CD4-positive, alpha-beta memory T cell (primary cell): ENCODE measurements at regions not wholly inside any gene's neighbourhood (a gene's known extent, or its start where the extent isn't known, plus 50 kb on each side); places are given as distances from the start of the nearest gene placed in this dataset.
"Not testable (repeated sequence)": the region's sequence is repeated elsewhere in the genome, so short reads cannot be mapped to it uniquely, and the experiment has no call there.

Experiments
- CTCF ChIA-PET: fragments of 350-600 bp; sonication (Branson Sonifier 250); formaldehyde crosslinking; loops from one replicate; lab custom pipeline; 2021; ENCODE audit warnings: inconsistent platforms; ENCODE audit not compliant: partially characterized antibody; lab: Charles Lee
- POLR2A ChIA-PET: fragments of 350-600 bp; sonication (Branson Sonifier 250); formaldehyde crosslinking; loops from one replicate; lab custom pipeline; 2021; ENCODE audit not compliant: partially characterized antibody; lab: Charles Lee
- DNase-seq, 5 donors: peaks; one replicate each; pipeline versions ENCODE4 v3.0.0 to v3.0.0-alpha.2; 2020 to 2022; ENCODE audit warnings: mixed read lengths in 1 of 5
- H3K27ac ChIP-seq: one replicate; pipeline ENCODE4 v1.7.0; 2013; ENCODE audit warnings: low read depth, low read length
- H3K27me3 ChIP-seq: 2 replicates; pipeline ENCODE4 v1.7.0; 2013; ENCODE audit warnings: mild to moderate bottlenecking, low read length, moderate library complexity; ENCODE audit not compliant: insufficient read depth
- H3K36me3 ChIP-seq: 2 replicates; pipeline ENCODE4 v1.7.0; 2013; ENCODE audit warnings: mild to moderate bottlenecking, low read length, moderate library complexity; ENCODE audit not compliant: insufficient read depth
- H3K4me1 ChIP-seq: 2 replicates; pipeline ENCODE4 v1.7.0; 2013; ENCODE audit warnings: mild to moderate bottlenecking, low read length, moderate library complexity; ENCODE audit not compliant: insufficient read depth
- H3K4me3 ChIP-seq, 2 donors: one replicate each; pipeline ENCODE4 v1.7.0; 2013; ENCODE audit warnings: low read length in 2 of 2, mild to moderate bottlenecking in 1 of 2
- H3K9me3 ChIP-seq, 2 donors: one replicate each; pipeline ENCODE4 v1.7.0; 2013; ENCODE audit warnings: low read length in 2 of 2, control low read depth in 1 of 2; ENCODE audit not compliant: control insufficient read depth in 1 of 2
- H3K27ac Mint-ChIP-seq, 7 donors: one replicate each; pipeline ENCODE4 v1.8.0; 2020 to 2021; ENCODE audit warnings: mixed read lengths in 7 of 7, mild to moderate bottlenecking in 6 of 7, inconsistent platforms in 3 of 7, moderate library complexity in 3 of 7
- H3K27me3 Mint-ChIP-seq, 2 donors: one replicate each; pipeline ENCODE4 v1.8.0; 2020 to 2021; ENCODE audit warnings: mixed read lengths in 2 of 2
- H3K36me3 Mint-ChIP-seq, 2 donors: one replicate each; pipeline ENCODE4 v1.8.0; 2020 to 2021; ENCODE audit warnings: mixed read lengths in 2 of 2, inconsistent platforms in 1 of 2, mild to moderate bottlenecking in 1 of 2
- H3K4me1 Mint-ChIP-seq, 4 donors: one replicate each; pipeline ENCODE4 v1.8.0; 2020 to 2021; ENCODE audit warnings: mixed read lengths in 4 of 4, mild to moderate bottlenecking in 1 of 4
- H3K4me3 Mint-ChIP-seq, 8 donors: one replicate each; pipeline ENCODE4 v1.8.0; 2020 to 2021; ENCODE audit warnings: mixed read lengths in 8 of 8, mild to moderate bottlenecking in 7 of 8, moderate library complexity in 6 of 8, inconsistent platforms in 3 of 8
- H3K9me3 Mint-ChIP-seq, 8 donors: one replicate each; pipeline ENCODE4 v1.8.0; 2020 to 2021; ENCODE audit warnings: mixed read lengths in 8 of 8, mild to moderate bottlenecking in 5 of 8, inconsistent platforms in 3 of 8, moderate library complexity in 1 of 8
- intact Hi-C: fragments of 100-400 bp; cut with micrococcal nuclease; formaldehyde crosslinking; loops from one replicate; pipeline ENCODE4 v1.15.1; 2023

DNA sequence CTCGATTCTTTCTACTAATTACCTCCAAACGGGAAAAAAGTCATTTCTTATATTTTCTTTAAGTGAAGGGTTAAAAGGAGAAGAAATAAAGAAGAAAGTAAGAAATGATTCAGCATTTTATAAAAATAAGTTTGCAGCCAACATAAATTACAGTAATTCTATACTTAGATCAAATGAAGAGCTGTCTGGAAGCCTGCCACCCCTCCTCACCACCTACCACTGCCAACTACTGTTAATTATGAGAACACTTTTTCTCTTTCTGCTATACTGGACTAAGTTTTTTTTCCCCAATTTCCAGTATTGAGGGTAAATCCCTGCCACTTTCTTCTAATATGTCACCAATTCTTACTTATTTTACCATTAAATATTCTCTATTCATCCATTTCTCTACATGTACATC is 1030.1 kb downstream of the PRIM2 start:
- H3K27ac Mint-ChIP-seq, H3K4me3 ChIP-seq, CTCF ChIA-PET, H3K27me3 ChIP-seq, H3K9me3 ChIP-seq, intact Hi-C loops, H3K27me3 Mint-ChIP-seq, H3K4me1 Mint-ChIP-seq, POLR2A ChIA-PET, H3K4me1 ChIP-seq, H3K27ac ChIP-seq, H3K36me3 ChIP-seq, H3K36me3 Mint-ChIP-seq, DNase-seq, H3K4me3 Mint-ChIP-seq: not testable (repeated sequence)
- peaks cover 0 to 16% (median 5%) of the 10 kb centered on the region in 8 donors for H3K9me3 Mint-ChIP-seq

DNA sequence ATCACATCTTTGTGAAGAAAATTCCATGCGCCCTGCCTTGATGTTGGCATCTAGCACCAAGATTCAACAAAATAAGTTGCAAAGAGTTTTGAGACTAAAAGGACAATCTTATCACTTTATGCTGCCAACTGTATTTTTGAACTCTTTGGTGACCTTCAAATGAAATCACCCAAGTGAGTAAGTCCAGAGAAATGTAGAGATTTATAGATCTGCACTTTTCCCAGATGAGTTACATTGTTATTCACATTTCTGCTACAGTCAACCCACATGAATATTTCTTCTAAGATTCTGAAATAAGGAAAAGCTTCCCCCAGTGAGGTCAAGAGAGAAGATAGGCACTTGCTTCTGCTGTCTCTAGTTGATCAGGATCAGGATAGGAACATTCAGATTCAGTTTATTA is 1034.2 kb downstream of the PRIM2 start:
- H3K27me3 Mint-ChIP-seq, H3K27me3 ChIP-seq, CTCF ChIA-PET, H3K36me3 Mint-ChIP-seq, H3K36me3 ChIP-seq, intact Hi-C loops, DNase-seq, H3K9me3 ChIP-seq, POLR2A ChIA-PET, H3K27ac ChIP-seq, H3K4me1 Mint-ChIP-seq, H3K4me3 ChIP-seq, H3K27ac Mint-ChIP-seq, H3K4me1 ChIP-seq, H3K4me3 Mint-ChIP-seq: not testable (repeated sequence)
- H3K9me3 Mint-ChIP-seq: peaks cover 0 to 13% (median 6%) of the 10 kb centered on the region in 8 donors

DNA sequence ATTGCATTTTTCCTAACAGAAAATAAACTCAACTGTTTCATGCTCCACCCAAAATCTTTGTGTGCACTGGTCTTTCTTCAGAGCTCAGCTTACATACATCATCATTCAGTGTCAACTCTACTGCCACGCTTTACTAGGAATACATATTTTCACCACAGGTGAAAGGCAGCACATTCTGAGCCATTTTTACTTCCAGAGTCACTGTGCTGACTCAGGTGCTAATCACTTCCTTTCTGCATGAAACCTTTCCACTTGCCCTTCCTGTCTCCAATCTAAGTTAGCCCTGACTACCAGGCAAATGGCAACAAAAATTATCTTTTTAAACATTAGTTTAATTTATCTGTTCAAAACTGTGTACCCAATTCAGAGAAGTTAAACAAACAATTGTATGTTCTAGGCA is 1041.0 kb downstream of the PRIM2 start:
- intact Hi-C loops, H3K4me3 ChIP-seq, H3K27ac Mint-ChIP-seq, H3K27me3 ChIP-seq, H3K9me3 Mint-ChIP-seq, H3K27ac ChIP-seq, CTCF ChIA-PET, H3K36me3 Mint-ChIP-seq, H3K9me3 ChIP-seq, H3K27me3 Mint-ChIP-seq, POLR2A ChIA-PET, H3K4me3 Mint-ChIP-seq, DNase-seq, H3K4me1 Mint-ChIP-seq, H3K36me3 ChIP-seq, H3K4me1 ChIP-seq: not testable (repeated sequence)

GRCh38 chr6:58365856-58366255 is 1048.4 kb downstream of the PRIM2 start:
- H3K27ac ChIP-seq, H3K27ac Mint-ChIP-seq, H3K4me1 ChIP-seq, H3K27me3 ChIP-seq, H3K9me3 ChIP-seq, H3K4me1 Mint-ChIP-seq, H3K4me3 Mint-ChIP-seq, CTCF ChIA-PET, H3K36me3 Mint-ChIP-seq, H3K4me3 ChIP-seq, H3K27me3 Mint-ChIP-seq, DNase-seq, H3K36me3 ChIP-seq, intact Hi-C loops, POLR2A ChIA-PET: not testable (repeated sequence)
- H3K9me3 Mint-ChIP-seq: peaks cover 0 to 14% (median 6%) of the 10 kb centered on the region in 8 donors

GRCh38 chr6:58406659-58407058 is 1089.2 kb downstream of the PRIM2 start:
- H3K9me3 Mint-ChIP-seq: peaks cover 0 to 75% (median 39%) of the 10 kb centered on the region in 8 donors
- H3K36me3 ChIP-seq, H3K9me3 ChIP-seq, H3K27me3 Mint-ChIP-seq, H3K4me1 Mint-ChIP-seq, DNase-seq, H3K4me3 ChIP-seq, H3K36me3 Mint-ChIP-seq, POLR2A ChIA-PET, H3K27ac ChIP-seq, intact Hi-C loops, H3K27me3 ChIP-seq, CTCF ChIA-PET, H3K4me1 ChIP-seq, H3K4me3 Mint-ChIP-seq, H3K27ac Mint-ChIP-seq: not testable (repeated sequence)

- no peaks in the 10 kb centered on the region for H3K36me3 ChIP-seq
- CTCF ChIA-PET: no interaction called here
- no peaks in the 10 kb centered on the region for H3K36me3 Mint-ChIP-seq
- DNase-seq: no peak
- POLR2A ChIA-PET: no interaction called here
- no peaks in the 10 kb centered on the region for H3K27me3 Mint-ChIP-seq
- H3K4me1 ChIP-seq: no peaks in the 10 kb centered on the region
- H3K9me3 ChIP-seq: peaks cover 0 to 3% of the 10 kb centered on the region in 2 donors
- intact Hi-C loops: no loop called here
- H3K4me1 Mint-ChIP-seq: no peaks in the 10 kb centered on the region
- no peaks in the 10 kb centered on the region for H3K27me3 ChIP-seq
- H3K27ac ChIP-seq: no peak overlapping the region
- no peak overlapping the region for H3K4me3 Mint-ChIP-seq
- H3K4me3 ChIP-seq: no peak overlapping the region
- H3K27ac Mint-ChIP-seq: no peak overlapping the region
- H3K9me3 Mint-ChIP-seq: peaks cover 0 to 29% (median 20%) of the 10 kb centered on the region in 8 donors
Measured at GRCh38 chr6:58419321-58419720, 1101.9 kb downstream of the PRIM2 start.
